A172 (cell line): ENCODE measurements at regions not wholly inside any gene's neighbourhood (a gene's known extent, or its start where the extent isn't known, plus 50 kb on each side); places are given as distances from the start of the nearest gene placed in this dataset.
"Not testable (repeated sequence)": the region's sequence is repeated elsewhere in the genome, so short reads cannot be mapped to it uniquely, and the experiment has no call there.

Source experiments
- DNase-seq: peaks from one replicate; pipeline ENCODE4 v3.0.0-alpha.2; 2015; ENCODE audit warnings: low spot score

- no peak for DNase-seq
Observed at GRCh38 chr6:23655525-23655924, 470.5 kb upstream of the NRSN1 start.

GRCh38 chr6:23656255-23657194, 469.5 kb upstream of the NRSN1 start:
- DNase-seq, result no peak

GRCh38 chr6:23659125-23659524, 466.9 kb upstream of the NRSN1 start:
- DNase-seq, result no peak

GRCh38 chr6:23661549-23661948, 464.5 kb upstream of the NRSN1 start:
- no peak for DNase-seq

GRCh38 chr6:23663096-23663495, 462.9 kb upstream of the NRSN1 start:
- DNase-seq, result no peak

- DNase-seq, result no peak
Observed at GRCh38 chr6:23663652-23664051, 462.4 kb upstream of the NRSN1 start.

- not testable (repeated sequence) for DNase-seq
Observed at GRCh38 chr6:23665911-23666310, 460.1 kb upstream of the NRSN1 start.

- no peak for DNase-seq
Observed at GRCh38 chr6:23672737-23673136, 453.3 kb upstream of the NRSN1 start.

GRCh38 chr6:23678626-23679025, 447.4 kb upstream of the NRSN1 start:
- no peak for DNase-seq

GRCh38 chr6:23681743-23682142, 444.3 kb upstream of the NRSN1 start:
- no peak for DNase-seq

- DNase-seq, result no peak
Observed at GRCh38 chr6:23688650-23689049, 437.4 kb upstream of the NRSN1 start.

GRCh38 chr6:23690453-23691049, 435.5 kb upstream of the NRSN1 start:
- DNase-seq, result no peak

- DNase-seq, result no peak
Observed at GRCh38 chr6:23692184-23692583, 433.8 kb upstream of the NRSN1 start.

- DNase-seq, result no peak
Observed at GRCh38 chr6:23696992-23697391, 429.0 kb upstream of the NRSN1 start.

GRCh38 chr6:23704479-23705052, 421.4 kb upstream of the NRSN1 start:
- DNase-seq, result no peak

- no peak for DNase-seq
Observed at GRCh38 chr6:23705697-23706096, 420.3 kb upstream of the NRSN1 start.

GRCh38 chr6:23712756-23713155, 413.3 kb upstream of the NRSN1 start:
- DNase-seq, result no peak

GRCh38 chr6:23713211-23713610, 412.8 kb upstream of the NRSN1 start:
- DNase-seq, result no peak

- DNase-seq, result no peak
Observed at GRCh38 chr6:23728707-23729106, 397.3 kb upstream of the NRSN1 start.

GRCh38 chr6:23731609-23732008, 394.4 kb upstream of the NRSN1 start:
- no peak for DNase-seq

GRCh38 chr6:23732521-23732920, 393.5 kb upstream of the NRSN1 start:
- DNase-seq, result no peak

- no peak for DNase-seq
Observed at GRCh38 chr6:23735151-23735550, 390.9 kb upstream of the NRSN1 start.

- no peak for DNase-seq
Observed at GRCh38 chr6:23736577-23736976, 389.4 kb upstream of the NRSN1 start.
